H9 (cell line): ENCODE measurements at regions not wholly inside any gene's neighbourhood (a gene's known extent, or its start where the extent isn't known, plus 50 kb on each side); places are given as distances from the start of the nearest gene placed in this dataset.

ENCODE experiments used
- DNase-seq: peaks from one replicate; pipeline ENCODE4 v3.0.0-alpha.2; 2017
- H2AFZ ChIP-seq: one replicate; pipeline ENCODE4 v1.6.1; 2013; ENCODE audit warnings: mild to moderate bottlenecking, low read length, control low read depth, moderate library complexity
- H2AK5ac ChIP-seq: 2 replicates; pipeline ENCODE4 v1.6.1; 2013; ENCODE audit warnings: low read length, control low read depth, mixed read lengths; ENCODE audit not compliant: insufficient read length
- H2BK120ac ChIP-seq: one replicate; pipeline ENCODE4 v1.6.1; 2013; ENCODE audit warnings: low read depth, mild to moderate bottlenecking, low read length, control low read depth, inconsistent platforms; ENCODE audit not compliant: poor library complexity, severe bottlenecking
- H2BK12ac ChIP-seq: 2 replicates; pipeline ENCODE4 v1.6.1; 2013; ENCODE audit warnings: low read length, control low read depth, mixed read lengths, low read depth; ENCODE audit not compliant: insufficient read length
- H2BK15ac ChIP-seq: 2 replicates; pipeline ENCODE4 v1.6.1; 2013; ENCODE audit warnings: low read depth, low read length, control low read depth
- H2BK20ac ChIP-seq: one replicate; pipeline ENCODE4 v1.6.1; 2013; ENCODE audit warnings: low read depth, mild to moderate bottlenecking, low read length, control low read depth, inconsistent platforms; ENCODE audit not compliant: poor library complexity, severe bottlenecking
- H2BK5ac ChIP-seq: 2 replicates; pipeline ENCODE4 v1.6.1; 2013; ENCODE audit warnings: low read length, control low read depth, mixed read lengths; ENCODE audit not compliant: insufficient read length
- H3K14ac ChIP-seq: 2 replicates; pipeline ENCODE4 v1.6.1; 2013; ENCODE audit warnings: low read length, control low read depth; ENCODE audit not compliant: insufficient read depth
- H3K18ac ChIP-seq: 2 replicates; pipeline ENCODE4 v1.6.1; 2013; ENCODE audit warnings: low read depth, mild to moderate bottlenecking, mixed read lengths, low read length, control low read depth; ENCODE audit not compliant: insufficient read length
- H3K23ac ChIP-seq: 2 replicates; pipeline ENCODE4 v1.6.1; 2013; ENCODE audit warnings: low read length, control low read depth, mixed read lengths, low read depth; ENCODE audit not compliant: insufficient read length
- H3K23me2 ChIP-seq: 2 replicates; pipeline ENCODE4 v1.6.1; 2013; ENCODE audit warnings: low read depth, mild to moderate bottlenecking, mixed read lengths, low read length, control low read depth; ENCODE audit not compliant: insufficient read length, poor library complexity, severe bottlenecking
- H3K27ac ChIP-seq: 2 replicates; pipeline ENCODE4 v1.5.1; 2013; ENCODE audit warnings: low read length, control low read depth, mixed read lengths, low read depth; ENCODE audit not compliant: insufficient read length
- H3K27me3 ChIP-seq: 2 replicates; pipeline ENCODE4 v1.6.1; 2013; ENCODE audit warnings: low read length, control low read depth, inconsistent platforms; ENCODE audit not compliant: insufficient read depth
- H3K4ac ChIP-seq: 2 replicates; pipeline ENCODE4 v1.6.1; 2013; ENCODE audit warnings: low read depth, mild to moderate bottlenecking, control low read depth, inconsistent platforms, low read length, moderate library complexity
- H3K4me1 ChIP-seq: 2 replicates; pipeline ENCODE4 v1.6.1; 2013; ENCODE audit warnings: low read length, control low read depth, inconsistent platforms; ENCODE audit not compliant: insufficient read depth
- H3K4me2 ChIP-seq: 2 replicates; pipeline ENCODE4 v1.6.1; 2013; ENCODE audit warnings: low read length, control low read depth, mixed read lengths; ENCODE audit not compliant: insufficient read length, insufficient read depth
- H3K56ac ChIP-seq: 2 replicates; pipeline ENCODE4 v1.6.1; 2013; ENCODE audit warnings: low read depth, mild to moderate bottlenecking, mixed read lengths, low read length, control low read depth; ENCODE audit not compliant: insufficient read length
- H3K79me1 ChIP-seq: 2 replicates; pipeline ENCODE4 v1.6.1; 2013; ENCODE audit warnings: low read depth, mild to moderate bottlenecking, moderate library complexity, low read length, control low read depth, inconsistent platforms; ENCODE audit not compliant: insufficient read depth, poor library complexity, severe bottlenecking
- H3K79me2 ChIP-seq: 2 replicates; pipeline ENCODE4 v1.6.1; 2013; ENCODE audit warnings: low read length, control low read depth, inconsistent platforms; ENCODE audit not compliant: insufficient read depth
- H3K9ac ChIP-seq: 2 replicates; pipeline ENCODE4 v1.6.1; 2013; ENCODE audit warnings: low read length, control low read depth, mixed read lengths; ENCODE audit not compliant: insufficient read length; ENCODE audit errors: extremely low read depth
- H3K9me3 ChIP-seq: one replicate; pipeline ENCODE4 v1.6.1; 2013; ENCODE audit warnings: low read depth, low read length, inconsistent platforms; ENCODE audit not compliant: control insufficient read depth
- H3T11ph ChIP-seq: one replicate; pipeline ENCODE4 v1.6.1; 2013; ENCODE audit warnings: mild to moderate bottlenecking, low read length, control low read depth, inconsistent platforms
- H4K20me1 ChIP-seq: one replicate; pipeline ENCODE4 v1.6.1; 2013; ENCODE audit not compliant: control insufficient read depth, insufficient read length, insufficient read depth
- H4K5ac ChIP-seq: 2 replicates; pipeline ENCODE4 v1.6.1; 2013; ENCODE audit warnings: low read depth, mild to moderate bottlenecking, mixed read lengths, low read length, control low read depth; ENCODE audit not compliant: insufficient read length
- H4K8ac ChIP-seq: replicated peaks from 2 replicates; pipeline ENCODE4 v1.6.1; 2013; ENCODE audit warnings: low read length, control low read depth, mixed read lengths, low read depth; ENCODE audit not compliant: insufficient read length
- H4K91ac ChIP-seq: 2 replicates; pipeline ENCODE4 v1.6.1; 2013; ENCODE audit warnings: low read depth, mild to moderate bottlenecking, moderate library complexity, mixed read lengths, low read length, control low read depth; ENCODE audit not compliant: insufficient read length
- H3K27ac Mint-ChIP-seq, 3 experiments: 2 replicates in 2 of 3; 3 replicates in 1 of 3; pipeline ENCODE4 v1.8.0; 2020 to 2021; ENCODE audit warnings: mixed read lengths in 3 of 3, mild to moderate bottlenecking in 1 of 3, moderate library complexity in 1 of 3
- H3K27me3 Mint-ChIP-seq: 2 replicates; pipeline ENCODE4 v1.8.0; 2021; ENCODE audit warnings: low read depth, mild to moderate bottlenecking, moderate library complexity, mixed read lengths
- H3K36me3 Mint-ChIP-seq, 3 experiments: 2 replicates in 2 of 3; 3 replicates in 1 of 3; pipeline ENCODE4 v1.8.0; 2020 to 2021; ENCODE audit warnings: low read depth in 3 of 3, mixed read lengths in 3 of 3; ENCODE audit not compliant: insufficient read depth in 1 of 3
- H3K4me1 Mint-ChIP-seq, 2 experiments: 2 replicates each; pipeline ENCODE4 v1.8.0; 2020; ENCODE audit warnings: mixed read lengths in 2 of 2
- H3K4me3 Mint-ChIP-seq, 2 experiments: 2 replicates in 1 of 2; 3 replicates in 1 of 2; pipeline ENCODE4 v1.8.0; 2020 to 2021; ENCODE audit warnings: mild to moderate bottlenecking in 2 of 2, mixed read lengths in 2 of 2, moderate library complexity in 1 of 2
- H3K9me3 Mint-ChIP-seq, 2 experiments: 2 replicates in 1 of 2; 3 replicates in 1 of 2; pipeline ENCODE4 v1.8.0; 2020; ENCODE audit warnings: mild to moderate bottlenecking in 2 of 2, mixed read lengths in 2 of 2, moderate library complexity in 1 of 2
- WGBS: extraction: QIAGEN DNeasy Blood & Tissue Kit; methylation state at CpG from one replicate; pipeline ENCODE4 v1.1.7; 2013; ENCODE audit warnings: missing lambda C conversion rate, low lambda C conversion rate, mixed read lengths; ENCODE audit not compliant: insufficient read length; ENCODE audit errors: extremely low coverage; 5-methylcytosine and 5-hydroxymethylcytosine counted together
- TF ChIP-seq, protein P1 (sequence below): fragments of 200-600 bp; sonication (generic); conservative IDR thresholded peaks from 3 replicates; pipeline ENCODE4 v1.8.0; 2021; ENCODE audit warnings: antibody characterized with exemption, mild to moderate bottlenecking

DNA sequence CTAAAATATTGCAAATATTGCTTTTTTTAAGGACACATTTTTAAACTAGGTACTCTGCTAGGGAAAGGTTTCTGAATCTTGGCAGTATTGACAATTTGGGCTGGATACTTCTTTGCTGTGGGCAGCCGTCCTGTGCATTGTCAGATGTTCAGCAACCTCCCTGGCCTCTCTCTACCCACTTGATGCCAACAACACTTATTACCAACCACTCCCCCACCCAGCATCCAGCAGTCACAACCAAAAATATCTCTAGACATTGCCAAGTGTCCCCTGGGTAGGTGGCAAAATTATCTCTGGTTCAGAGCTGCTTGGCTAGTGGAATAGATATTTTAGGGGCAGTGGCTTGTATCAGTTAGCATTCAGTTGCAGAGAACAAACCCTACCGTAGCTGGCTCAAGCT, 114.3 kb upstream of the PNPT1 start:
- H3K23me2 ChIP-seq, result no peaks in the 10 kb centered on the region
- no peak overlapping the region for H2AK5ac ChIP-seq
- no peak overlapping the region for H2BK12ac ChIP-seq
- Mint-ChIP-seq H3K27ac (no peak overlapping the region), H3K27me3 (no peaks in the 10 kb centered on the region), H3K36me3 (no peaks in the 10 kb centered on the region), H3K4me3 (no peak overlapping the region), H3K4me1 (peaks cover 9 to 14% of the 10 kb centered on the region in 2 experiments), H3K9me3 (peaks cover 3% of the 10 kb centered on the region in 2 experiments; a peak in 2 of 5 replicates)
- H3K56ac ChIP-seq, result no peak overlapping the region
- no peak overlapping the region for H3K4me2 ChIP-seq
- no peak overlapping the region for H2BK120ac ChIP-seq
- H2AFZ ChIP-seq, result no peak overlapping the region
- peaks cover 2% of the 10 kb centered on the region; the same call in 1 of the 2 replicates for H3K4me1 ChIP-seq
- H3K27me3 ChIP-seq, result no peaks in the 10 kb centered on the region
- H3K9ac ChIP-seq, result no peak overlapping the region
- H4K8ac ChIP-seq, result no peak overlapping the region
- no peak overlapping the region for H3T11ph ChIP-seq
- no peak overlapping the region for H3K27ac ChIP-seq
- H2BK15ac ChIP-seq, result no peak overlapping the region
- no peaks in the 10 kb centered on the region for H3K79me2 ChIP-seq
- no peak overlapping the region for H4K5ac ChIP-seq
- H3K4ac ChIP-seq, result no peak overlapping the region
- no peak overlapping the region for H4K91ac ChIP-seq
- H3K23ac ChIP-seq, result no peak overlapping the region
- no peak for DNase-seq
- no peak overlapping the region for H2BK20ac ChIP-seq
- no CpG with 5 or more reads among the region's 2 CpGs for whole genome bisulfite sequencing
- no peaks in the 10 kb centered on the region for H4K20me1 ChIP-seq
- no peaks in the 10 kb centered on the region for H3K9me3 ChIP-seq
- no peak overlapping the region for H2BK5ac ChIP-seq
- TF ChIP-seq, protein P1, sequence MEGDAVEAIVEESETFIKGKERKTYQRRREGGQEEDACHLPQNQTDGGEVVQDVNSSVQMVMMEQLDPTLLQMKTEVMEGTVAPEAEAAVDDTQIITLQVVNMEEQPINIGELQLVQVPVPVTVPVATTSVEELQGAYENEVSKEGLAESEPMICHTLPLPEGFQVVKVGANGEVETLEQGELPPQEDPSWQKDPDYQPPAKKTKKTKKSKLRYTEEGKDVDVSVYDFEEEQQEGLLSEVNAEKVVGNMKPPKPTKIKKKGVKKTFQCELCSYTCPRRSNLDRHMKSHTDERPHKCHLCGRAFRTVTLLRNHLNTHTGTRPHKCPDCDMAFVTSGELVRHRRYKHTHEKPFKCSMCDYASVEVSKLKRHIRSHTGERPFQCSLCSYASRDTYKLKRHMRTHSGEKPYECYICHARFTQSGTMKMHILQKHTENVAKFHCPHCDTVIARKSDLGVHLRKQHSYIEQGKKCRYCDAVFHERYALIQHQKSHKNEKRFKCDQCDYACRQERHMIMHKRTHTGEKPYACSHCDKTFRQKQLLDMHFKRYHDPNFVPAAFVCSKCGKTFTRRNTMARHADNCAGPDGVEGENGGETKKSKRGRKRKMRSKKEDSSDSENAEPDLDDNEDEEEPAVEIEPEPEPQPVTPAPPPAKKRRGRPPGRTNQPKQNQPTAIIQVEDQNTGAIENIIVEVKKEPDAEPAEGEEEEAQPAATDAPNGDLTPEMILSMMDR, result no peak
- no peaks in the 10 kb centered on the region for H3K79me1 ChIP-seq
- no peak overlapping the region for H3K14ac ChIP-seq
- H3K18ac ChIP-seq, result no peak overlapping the region
